GM19372 (cell line): ENCODE measurements at regions not wholly inside any gene's neighbourhood (a gene's known extent, or its start where the extent isn't known, plus 50 kb on each side); places are given as distances from the start of the nearest gene placed in this dataset.

Experiments used
- ATAC-seq: cut with Tn5 transposase; IDR thresholded peaks from one replicate; pipeline ENCODE4 v1.9.1; 2021; ENCODE audit warnings: mild to moderate bottlenecking, low read depth, moderate library complexity; ENCODE audit not compliant: unreplicated experiment

GRCh38 chr13:73865027-73865426 is 269.2 kb downstream of the KLF12 start:
- ATAC-seq, result no peak

GRCh38 chr13:73861136-73861535 is 273.1 kb downstream of the KLF12 start:
- ATAC-seq, result no peak

GRCh38 chr13:73860501-73860900 is 273.7 kb downstream of the KLF12 start:
- ATAC-seq, result no peak

GRCh38 chr13:73859841-73860240 is 274.4 kb downstream of the KLF12 start:
- no peak for ATAC-seq

GRCh38 chr13:73857106-73857505 is 277.1 kb downstream of the KLF12 start:
- ATAC-seq, result no peak

DNA sequence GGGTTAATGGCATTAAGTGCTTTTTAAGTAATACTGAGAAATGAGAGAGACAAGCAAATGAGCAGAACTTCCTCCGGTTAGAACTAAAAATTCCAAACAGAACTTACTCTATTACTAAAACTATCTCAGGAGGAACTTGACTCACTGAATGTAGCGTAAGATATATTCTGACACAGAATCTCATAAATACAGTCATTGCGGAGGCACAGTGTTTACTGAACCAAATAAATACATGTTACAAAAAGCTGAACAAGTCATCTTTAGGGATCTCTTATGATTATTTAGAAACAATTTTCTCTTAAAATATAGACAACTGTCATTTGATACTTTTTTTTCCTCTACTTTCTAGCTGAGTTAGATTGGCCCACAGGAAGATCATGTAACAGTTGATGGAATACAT is 283.1 kb downstream of the KLF12 start:
- no peak for ATAC-seq

GRCh38 chr13:73850104-73850873 is 283.9 kb downstream of the KLF12 start:
- ATAC-seq, result no peak

DNA sequence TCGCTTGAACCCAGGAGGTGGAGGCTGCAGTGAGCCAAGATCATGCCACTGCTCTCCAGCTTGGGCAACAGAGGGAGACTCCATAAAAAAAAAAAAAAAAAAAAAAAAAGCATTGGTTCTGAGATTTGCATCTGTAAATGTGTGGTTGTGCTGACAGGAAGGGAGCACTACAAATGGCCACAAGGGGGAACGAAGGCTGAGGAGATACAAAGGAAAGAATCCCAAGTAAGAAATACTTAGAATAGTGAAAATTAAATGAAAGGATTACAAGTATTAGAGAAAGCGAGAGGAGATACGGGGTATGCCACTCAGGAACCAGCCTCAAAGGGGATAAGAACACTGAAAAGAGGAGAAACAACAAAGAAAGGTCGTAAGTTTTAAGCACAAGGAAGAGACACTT is 284.9 kb downstream of the KLF12 start:
- ATAC-seq, result no peak

GRCh38 chr13:73844986-73845385 is 289.2 kb downstream of the KLF12 start:
- no peak for ATAC-seq

- ATAC-seq, result no peak
These were observed 291.6 kb downstream of the KLF12 start for GRCh38 chr13:73842626-73843025.

DNA sequence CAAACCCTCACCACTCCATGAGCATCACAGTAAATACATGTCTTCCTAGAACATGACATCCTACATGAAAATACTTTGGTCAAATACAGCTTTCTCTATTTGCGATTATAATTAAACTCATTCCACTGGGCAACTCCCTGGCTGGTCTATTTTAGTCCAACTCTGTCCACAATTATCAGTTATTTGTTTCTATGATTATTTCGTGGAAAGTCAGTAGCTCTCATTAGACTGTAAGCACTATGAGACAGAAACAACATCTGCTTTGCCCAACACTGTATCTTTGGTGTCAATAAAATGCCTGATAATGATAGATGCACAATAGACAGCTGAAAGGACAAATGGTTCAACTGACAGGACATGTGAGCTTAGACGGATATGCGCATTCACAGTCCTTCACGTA is 292.0 kb downstream of the KLF12 start:
- ATAC-seq, result no peak

- no peak for ATAC-seq
These were observed 297.1 kb downstream of the KLF12 start for GRCh38 chr13:73837147-73837546.

- peak; percentile 52 for ATAC-seq
These were observed 299.0 kb downstream of the KLF12 start for GRCh38 chr13:73835138-73835721.

GRCh38 chr13:73833325-73834070 is 300.7 kb downstream of the KLF12 start:
- ATAC-seq, result no peak

- no peak for ATAC-seq
These were observed 301.4 kb downstream of the KLF12 start for GRCh38 chr13:73832825-73833224.

DNA sequence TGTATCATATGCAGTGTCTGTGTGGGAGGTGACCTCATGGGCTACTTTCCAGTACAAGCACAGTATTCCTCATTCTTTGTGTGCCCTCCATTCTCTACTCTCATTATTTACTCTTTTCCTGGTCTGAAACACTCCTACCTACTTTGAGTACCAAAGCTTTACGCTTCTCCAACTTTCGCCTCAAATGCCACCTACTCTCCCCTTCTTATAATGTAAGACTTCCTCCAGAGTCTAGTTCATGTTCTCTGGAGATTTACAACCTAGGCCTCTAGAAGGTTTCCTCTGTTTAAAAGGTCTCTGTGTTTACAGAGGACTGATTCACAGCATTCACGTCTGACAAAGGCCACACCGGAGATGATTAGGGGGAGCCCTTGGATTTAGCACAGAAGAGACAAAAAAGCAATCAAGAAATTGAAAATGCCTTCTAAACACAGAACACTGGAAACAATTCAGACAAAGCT is 302.0 kb downstream of the KLF12 start:
- no peak for ATAC-seq

DNA sequence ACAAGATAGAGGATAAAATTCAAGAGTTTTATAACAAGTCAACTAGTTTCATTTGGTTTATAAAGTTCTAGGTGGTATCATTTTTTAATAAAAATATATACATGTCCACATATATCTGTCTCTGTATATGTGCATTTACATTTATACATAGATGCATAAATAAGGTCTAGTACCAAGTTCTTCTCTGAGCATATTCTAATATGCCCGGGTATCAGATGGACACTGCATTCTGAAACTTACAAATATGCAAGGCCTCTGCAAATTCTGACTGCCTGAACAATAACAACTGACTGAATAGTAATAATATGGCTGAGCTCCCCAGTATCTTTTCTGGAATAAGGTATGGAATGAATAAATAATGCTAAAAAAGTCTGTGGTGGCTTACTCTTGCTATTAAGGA is 304.8 kb downstream of the KLF12 start:
- ATAC-seq, result no peak

DNA sequence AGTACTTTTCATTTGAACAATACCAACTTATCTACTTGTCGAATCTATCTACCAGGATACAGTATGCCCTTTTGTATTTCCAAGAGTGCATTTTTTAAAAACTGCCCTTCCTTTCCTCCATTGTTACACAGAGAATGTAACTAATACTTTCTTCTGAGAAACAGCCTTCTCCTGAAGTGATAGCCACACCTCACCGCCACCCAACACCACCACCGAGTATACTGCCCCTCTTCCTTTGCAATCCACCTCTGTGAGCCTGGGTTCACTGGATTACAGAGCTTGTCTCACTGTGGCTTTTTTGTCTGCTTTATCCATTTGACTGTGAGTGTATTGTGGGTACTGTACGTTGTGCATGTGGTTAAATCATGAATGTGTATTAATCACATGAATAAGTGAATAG is 305.4 kb downstream of the KLF12 start:
- no peak for ATAC-seq

- ATAC-seq, result no peak
These were observed 306.8 kb downstream of the KLF12 start for GRCh38 chr13:73827434-73827833.

DNA sequence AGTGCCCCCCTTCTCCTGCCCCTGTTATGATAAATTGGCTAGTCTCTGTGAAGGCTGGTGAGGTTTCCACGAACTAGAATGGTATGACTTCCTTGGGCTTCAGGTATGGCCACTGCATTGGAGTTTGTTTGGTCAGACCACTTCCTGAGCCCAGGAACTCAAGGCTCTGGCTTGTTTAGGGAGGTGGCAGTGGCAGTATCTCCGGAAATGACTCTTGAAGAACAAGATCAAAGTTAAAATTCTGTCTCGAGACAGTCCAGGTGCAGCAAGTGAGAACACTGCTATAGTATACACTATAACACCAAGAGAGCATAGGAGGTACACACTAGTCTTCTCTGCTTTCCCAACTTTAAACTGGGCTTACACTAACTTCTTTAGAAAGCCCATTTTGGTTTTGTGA is 309.1 kb downstream of the KLF12 start:
- ATAC-seq, result no peak
